ENCODE measurements at regions not wholly inside any gene's neighbourhood (a gene's known extent, or its start where the extent isn't known, plus 50 kb on each side); places are given as distances from the start of the nearest gene placed in this dataset.

GRCh38 chr10:43710772-43711471 lies 62.2 kb upstream of the ZNF32 start:
- TF ChIP-seq EZH2phosphoT487 (IDR thresholded peaks at IDR 0.05; ENCODE audit: low read length) = no peak
- TF ChIP-seq CTCF (IDR thresholded peaks at IDR 0.05; ENCODE audit: low read length) = no peak
- TF ChIP-seq EZH2 (optimal IDR thresholded peaks at IDR 0.05; ENCODE audit: low read depth, low read length) = no peak
